ENCODE measurements at regions not wholly inside any gene's neighbourhood (a gene's known extent, or its start where the extent isn't known, plus 50 kb on each side); places are given as distances from the start of the nearest gene placed in this dataset.

GRCh38 chr1:212219679-212220463 lies 65.3 kb upstream of the PPP2R5A start:
- TF ChIP-seq CTCF (IDR thresholded peaks at IDR 0.05) (no peak), POLR2A (IDR thresholded peaks at IDR 0.05) (no peak)

All from prostate gland (tissue), 2 donors.